PC-9 (cell line): ENCODE measurements at regions not wholly inside any gene's neighbourhood (a gene's known extent, or its start where the extent isn't known, plus 50 kb on each side); places are given as distances from the start of the nearest gene placed in this dataset.

Source experiments
- BruUV-seq: library from RNA; stranded (reverse); fragments of 400-500 nt; replicated peaks from 2 replicates; lab custom pipeline; 2021; lab: Mats Ljungman, UMichigan
- CTCF ChIA-PET: fragments of 300-600 bp; sonication (Branson Sonifier 250); formaldehyde crosslinking; loops from one replicate; lab custom pipeline; 2022; ENCODE audit warnings: antibody characterized with exemption; lab: Charles Lee
- POLR2A ChIA-PET: fragments of 300-600 bp; sonication (Branson Sonifier 250); formaldehyde crosslinking; loops from one replicate; lab custom pipeline; 2022; ENCODE audit warnings: antibody characterized with exemption; ENCODE audit not compliant: unreplicated experiment; lab: Charles Lee
- DNase-seq, 2 experiments: peaks; one replicate each; pipeline versions ENCODE4 v3.0.0 to v3.0.0-alpha.2; 2015 to 2022; ENCODE audit warnings: mixed read lengths in 1 of 2
- H2AFZ ChIP-seq: fragments of 200-600 bp; sonication (generic); 2 replicates; pipeline ENCODE4 v1.8.1; 2017; ENCODE audit warnings: antibody characterized with exemption
- H3F3A ChIP-seq: fragments of 200-600 bp; sonication (generic); 2 replicates; pipeline ENCODE4 v1.8.1; 2017; ENCODE audit warnings: antibody characterized with exemption, mild to moderate bottlenecking, low read depth; ENCODE audit not compliant: insufficient read depth
- H3K27ac ChIP-seq: fragments of 200-600 bp; sonication (generic); 2 replicates; pipeline ENCODE4 v1.6.1; 2016; ENCODE audit warnings: mixed run types
- H3K27me3 ChIP-seq: fragments of 200-600 bp; sonication (generic); 2 replicates; pipeline ENCODE4 v1.6.1; 2016; ENCODE audit warnings: low read depth, mixed run types; ENCODE audit not compliant: insufficient read depth
- H3K36me3 ChIP-seq: fragments of 200-600 bp; sonication (generic); 2 replicates; pipeline ENCODE4 v1.6.1; 2016; ENCODE audit warnings: low read depth, mixed run types
- H3K4me1 ChIP-seq: fragments of 200-600 bp; sonication (generic); replicated peaks from 2 replicates; pipeline ENCODE4 v1.6.1; 2016; ENCODE audit warnings: mixed run types; ENCODE audit not compliant: insufficient read depth
- H3K4me2 ChIP-seq: fragments of 200-600 bp; sonication (generic); 2 replicates; pipeline ENCODE4 v1.6.1; 2017; ENCODE audit warnings: mixed run types
- H3K4me3 ChIP-seq: fragments of 200-600 bp; sonication (generic); 2 replicates; pipeline ENCODE4 v1.6.1; 2016; ENCODE audit warnings: mixed run types
- H3K79me2 ChIP-seq: fragments of 200-600 bp; sonication (generic); 2 replicates; pipeline ENCODE4 v1.6.1; 2017; ENCODE audit warnings: low read depth, mixed run types
- H3K9me2 ChIP-seq: fragments of 200-600 bp; sonication (generic); 2 replicates; pipeline ENCODE4 v1.8.1; 2017; ENCODE audit warnings: mild to moderate bottlenecking; ENCODE audit not compliant: insufficient read depth
- H3K9me3 ChIP-seq: fragments of 200-600 bp; sonication (generic); 2 replicates; pipeline ENCODE4 v1.8.1; 2016; ENCODE audit warnings: low read depth; ENCODE audit not compliant: insufficient read depth
- H4K20me1 ChIP-seq: fragments of 200-600 bp; sonication (generic); 2 replicates; pipeline ENCODE4 v1.8.1; 2017; ENCODE audit not compliant: insufficient read depth
- EZH2 ChIP-seq: fragments of 200-600 bp; sonication (generic); IDR thresholded peaks from 2 replicates; pipeline ENCODE4 v1.8.0; 2017; ENCODE audit warnings: antibody characterized with exemption, low read depth
- intact Hi-C: fragments of 100-400 bp; cut with micrococcal nuclease; formaldehyde crosslinking; loops from one replicate; pipeline ENCODE4 v1.10.0; 2022; ENCODE audit not compliant: unreplicated experiment
- TF ChIP-seq, protein P1 (sequence below): fragments of 200-600 bp; sonication (generic); conservative IDR thresholded peaks from 2 replicates; pipeline ENCODE4 v1.6.1; 2017; ENCODE audit warnings: mixed run types, antibody characterized with exemption, mild to moderate bottlenecking, moderate library complexity

GRCh38 chr10:92787557-92788152 is 60.7 kb upstream of the EXOC6 start:
- no TSS peak for BruUV-seq
- Histone ChIP-seq H2AFZ (no peak overlapping the region), H3K4me1 (no peaks in the 10 kb centered on the region), H3F3A (no peaks in the 10 kb centered on the region), H3K4me3 (no peak overlapping the region), H3K4me2 (no peak overlapping the region), H3K27ac (no peak overlapping the region), H3K9me3 (no peaks in the 10 kb centered on the region), H3K27me3 (no peaks in the 10 kb centered on the region), H4K20me1 (no peaks in the 10 kb centered on the region), H3K36me3 (no peaks in the 10 kb centered on the region), H3K9me2 (no peaks in the 10 kb centered on the region), H3K79me2 (no peaks in the 10 kb centered on the region)
- ChIA-PET POLR2A (no interaction called here), CTCF (no interaction called here)
- no peak for DNase-seq
- intact Hi-C loops, result no loop called here
- TF ChIP-seq, protein P1, sequence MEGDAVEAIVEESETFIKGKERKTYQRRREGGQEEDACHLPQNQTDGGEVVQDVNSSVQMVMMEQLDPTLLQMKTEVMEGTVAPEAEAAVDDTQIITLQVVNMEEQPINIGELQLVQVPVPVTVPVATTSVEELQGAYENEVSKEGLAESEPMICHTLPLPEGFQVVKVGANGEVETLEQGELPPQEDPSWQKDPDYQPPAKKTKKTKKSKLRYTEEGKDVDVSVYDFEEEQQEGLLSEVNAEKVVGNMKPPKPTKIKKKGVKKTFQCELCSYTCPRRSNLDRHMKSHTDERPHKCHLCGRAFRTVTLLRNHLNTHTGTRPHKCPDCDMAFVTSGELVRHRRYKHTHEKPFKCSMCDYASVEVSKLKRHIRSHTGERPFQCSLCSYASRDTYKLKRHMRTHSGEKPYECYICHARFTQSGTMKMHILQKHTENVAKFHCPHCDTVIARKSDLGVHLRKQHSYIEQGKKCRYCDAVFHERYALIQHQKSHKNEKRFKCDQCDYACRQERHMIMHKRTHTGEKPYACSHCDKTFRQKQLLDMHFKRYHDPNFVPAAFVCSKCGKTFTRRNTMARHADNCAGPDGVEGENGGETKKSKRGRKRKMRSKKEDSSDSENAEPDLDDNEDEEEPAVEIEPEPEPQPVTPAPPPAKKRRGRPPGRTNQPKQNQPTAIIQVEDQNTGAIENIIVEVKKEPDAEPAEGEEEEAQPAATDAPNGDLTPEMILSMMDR, result no peak
- TF ChIP-seq EZH2, result no peak

- TF ChIP-seq, protein P1, result no peak
- TF ChIP-seq EZH2, result no peak
- Histone ChIP-seq H3K79me2 (no peaks in the 10 kb centered on the region), H3F3A (no peaks in the 10 kb centered on the region), H3K4me3 (no peak overlapping the region), H2AFZ (no peak overlapping the region), H3K27ac (no peak overlapping the region), H3K4me1 (no peaks in the 10 kb centered on the region), H3K27me3 (no peaks in the 10 kb centered on the region), H3K4me2 (no peak overlapping the region), H3K36me3 (no peaks in the 10 kb centered on the region), H3K9me2 (no peaks in the 10 kb centered on the region), H3K9me3 (no peaks in the 10 kb centered on the region), H4K20me1 (no peaks in the 10 kb centered on the region)
- ChIA-PET CTCF (no interaction called here), POLR2A (no interaction called here)
- no TSS peak for BruUV-seq
- DNase-seq, result no peak
- intact Hi-C loops, result no loop called here
These were observed 59.3 kb upstream of the EXOC6 start for GRCh38 chr10:92789067-92789466.

DNA sequence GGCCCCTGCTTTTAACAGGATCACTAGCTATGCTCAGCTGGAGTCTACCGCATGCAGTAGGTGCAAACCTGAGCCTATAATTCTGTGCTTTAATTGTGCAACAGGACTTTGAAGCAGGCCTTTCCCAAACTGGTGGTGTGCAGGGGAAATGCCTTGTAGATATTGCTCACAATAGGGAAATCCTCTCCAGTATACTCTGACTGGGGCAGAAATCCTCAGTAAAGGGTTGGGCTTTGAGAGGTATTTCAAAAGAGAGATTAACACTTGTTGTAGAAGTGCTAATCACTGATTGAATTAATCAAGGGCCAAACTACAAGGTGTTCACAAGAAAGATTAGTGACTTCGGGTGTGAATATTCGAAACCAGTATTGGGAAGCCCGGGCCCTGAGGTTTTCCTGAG is 58.5 kb upstream of the EXOC6 start:
- POLR2A ChIA-PET, result no interaction called here
- H3F3A ChIP-seq, result no peaks in the 10 kb centered on the region
- no TSS peak for BruUV-seq
- H3K4me1 ChIP-seq, result no peaks in the 10 kb centered on the region
- no peak overlapping the region for H3K27ac ChIP-seq
- no peaks in the 10 kb centered on the region for H3K27me3 ChIP-seq
- H3K9me3 ChIP-seq, result no peaks in the 10 kb centered on the region
- H2AFZ ChIP-seq, result no peak overlapping the region
- no peaks in the 10 kb centered on the region for H3K9me2 ChIP-seq
- no peak overlapping the region for H3K4me2 ChIP-seq
- no peak for TF ChIP-seq EZH2
- TF ChIP-seq, protein P1, result no peak
- CTCF ChIA-PET, result no interaction called here
- H3K36me3 ChIP-seq, result no peaks in the 10 kb centered on the region
- H3K4me3 ChIP-seq, result no peak overlapping the region
- no peaks in the 10 kb centered on the region for H3K79me2 ChIP-seq
- no peaks in the 10 kb centered on the region for H4K20me1 ChIP-seq
- DNase-seq, result no peak
- intact Hi-C loops, result no loop called here
